Astrocyte of the cerebellum (primary cell): ENCODE measurements at regions not wholly inside any gene's neighbourhood (a gene's known extent, or its start where the extent isn't known, plus 50 kb on each side); places are given as distances from the start of the nearest gene placed in this dataset.
"Not testable (repeated sequence)": the region's sequence is repeated elsewhere in the genome, so short reads cannot be mapped to it uniquely, and the experiment has no call there.

Source experiments
- DNase-seq: peaks from one replicate; pipeline ENCODE4 v3.0.0-alpha.2; 2011; ENCODE audit warnings: low read depth
- H3K4me3 ChIP-seq: 2 replicates; pipeline ENCODE4 v1.5.1; 2011; ENCODE audit warnings: mild to moderate bottlenecking, low read depth, low read length, moderate library complexity
- in situ Hi-C: cut with HindIII; loops from 2 replicates; pipeline ENCODE4 v1.10.0; 2017; ENCODE audit warnings: low sequenced_read_pairs
- TF ChIP-seq, protein P1 (sequence below): IDR thresholded peaks from 2 replicates; pipeline ENCODE4 v1.5.1; 2012; ENCODE audit warnings: low read length, low read depth, moderate library complexity, mild to moderate bottlenecking; ENCODE audit errors: missing control alignments

DNA sequence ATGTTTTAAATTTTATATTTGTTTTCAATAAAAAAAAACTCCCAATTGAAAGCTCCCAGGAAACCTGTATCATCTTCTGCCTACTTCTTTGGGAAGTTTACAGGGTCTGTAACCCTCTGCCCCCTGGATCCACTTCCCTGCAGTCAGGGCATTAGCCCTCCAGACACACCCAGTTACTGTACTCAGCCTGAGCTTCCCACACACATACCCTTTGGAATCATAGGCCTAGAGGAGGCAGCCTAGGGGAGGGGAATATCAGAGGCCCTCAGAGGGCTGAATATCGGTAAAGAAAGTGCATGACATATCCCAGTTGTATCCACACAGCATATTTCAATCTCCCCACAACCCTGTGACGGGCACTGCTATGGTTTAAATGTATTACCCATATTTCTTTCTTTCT lies 56.2 kb upstream of the TFPI start:
- in situ Hi-C loops, H3K4me3 ChIP-seq, DNase-seq: not testable (repeated sequence)

DNA sequence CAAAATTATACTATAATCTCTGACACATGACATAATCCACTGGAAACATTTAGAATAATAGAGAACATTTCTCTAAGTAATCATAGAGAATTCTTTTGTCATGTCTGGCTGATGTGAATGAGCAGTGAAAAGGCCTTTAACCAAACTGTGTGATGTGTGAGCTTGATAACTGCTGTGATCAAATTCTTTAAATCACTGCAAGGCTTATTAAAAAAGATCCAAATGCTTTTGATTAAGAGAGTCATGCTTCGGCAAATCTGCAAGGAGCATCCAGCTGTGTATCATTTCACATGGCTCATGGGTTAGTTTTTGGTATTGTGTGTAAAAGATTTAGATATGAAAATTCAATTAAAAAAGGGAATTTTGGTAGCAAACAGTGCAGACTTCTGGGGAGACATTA lies 58.6 kb upstream of the TFPI start:
- no peak overlapping the region for H3K4me3 ChIP-seq
- in situ Hi-C loops: no loop called here
- TF ChIP-seq, protein P1, sequence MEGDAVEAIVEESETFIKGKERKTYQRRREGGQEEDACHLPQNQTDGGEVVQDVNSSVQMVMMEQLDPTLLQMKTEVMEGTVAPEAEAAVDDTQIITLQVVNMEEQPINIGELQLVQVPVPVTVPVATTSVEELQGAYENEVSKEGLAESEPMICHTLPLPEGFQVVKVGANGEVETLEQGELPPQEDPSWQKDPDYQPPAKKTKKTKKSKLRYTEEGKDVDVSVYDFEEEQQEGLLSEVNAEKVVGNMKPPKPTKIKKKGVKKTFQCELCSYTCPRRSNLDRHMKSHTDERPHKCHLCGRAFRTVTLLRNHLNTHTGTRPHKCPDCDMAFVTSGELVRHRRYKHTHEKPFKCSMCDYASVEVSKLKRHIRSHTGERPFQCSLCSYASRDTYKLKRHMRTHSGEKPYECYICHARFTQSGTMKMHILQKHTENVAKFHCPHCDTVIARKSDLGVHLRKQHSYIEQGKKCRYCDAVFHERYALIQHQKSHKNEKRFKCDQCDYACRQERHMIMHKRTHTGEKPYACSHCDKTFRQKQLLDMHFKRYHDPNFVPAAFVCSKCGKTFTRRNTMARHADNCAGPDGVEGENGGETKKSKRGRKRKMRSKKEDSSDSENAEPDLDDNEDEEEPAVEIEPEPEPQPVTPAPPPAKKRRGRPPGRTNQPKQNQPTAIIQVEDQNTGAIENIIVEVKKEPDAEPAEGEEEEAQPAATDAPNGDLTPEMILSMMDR: no peak
- no peak for DNase-seq

DNA sequence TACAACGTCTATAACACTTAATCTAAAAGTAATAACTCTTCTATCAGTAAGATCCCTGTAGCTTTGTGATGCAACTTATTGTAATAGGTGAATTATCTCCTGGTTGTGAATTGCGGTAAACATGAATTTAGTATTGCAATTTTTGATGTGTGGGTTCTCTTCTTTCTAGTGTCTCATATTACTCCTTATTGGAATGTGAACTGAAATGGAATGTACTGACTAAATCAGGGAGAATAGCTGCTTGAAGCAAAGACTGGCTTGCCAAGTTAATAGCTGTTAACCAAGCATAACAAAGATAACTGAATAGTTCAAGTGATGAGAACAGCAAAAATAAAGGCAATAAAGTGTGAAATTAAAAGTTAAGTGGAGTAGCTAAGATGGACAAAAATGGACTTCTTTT lies 60.5 kb upstream of the TFPI start:
- DNase-seq: peak; percentile 34
- no peak overlapping the region for H3K4me3 ChIP-seq
- in situ Hi-C loops: no loop called here
- TF ChIP-seq, protein P1: no peak

DNA sequence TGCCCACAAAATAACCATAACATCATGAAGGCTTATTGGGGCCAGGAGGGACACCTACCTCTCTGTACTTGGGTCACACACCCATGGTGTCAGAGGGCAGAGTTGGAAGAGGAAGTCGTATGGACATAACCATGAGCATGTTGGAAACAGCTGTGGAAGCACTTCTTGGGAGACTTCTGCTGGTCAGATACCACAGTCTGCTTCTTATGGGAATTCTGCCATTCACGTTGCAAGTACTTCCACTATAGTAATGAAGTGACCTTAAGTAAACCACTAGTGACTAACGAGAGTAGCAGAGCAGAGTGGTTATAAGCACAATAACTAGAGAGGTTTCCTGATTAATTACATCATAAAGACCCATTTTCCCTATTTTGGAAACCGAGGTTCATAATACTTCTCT lies 61.1 kb upstream of the TFPI start:
- DNase-seq: no peak
- in situ Hi-C loops: no loop called here
- no peak overlapping the region for H3K4me3 ChIP-seq
- TF ChIP-seq, protein P1: no peak

DNA sequence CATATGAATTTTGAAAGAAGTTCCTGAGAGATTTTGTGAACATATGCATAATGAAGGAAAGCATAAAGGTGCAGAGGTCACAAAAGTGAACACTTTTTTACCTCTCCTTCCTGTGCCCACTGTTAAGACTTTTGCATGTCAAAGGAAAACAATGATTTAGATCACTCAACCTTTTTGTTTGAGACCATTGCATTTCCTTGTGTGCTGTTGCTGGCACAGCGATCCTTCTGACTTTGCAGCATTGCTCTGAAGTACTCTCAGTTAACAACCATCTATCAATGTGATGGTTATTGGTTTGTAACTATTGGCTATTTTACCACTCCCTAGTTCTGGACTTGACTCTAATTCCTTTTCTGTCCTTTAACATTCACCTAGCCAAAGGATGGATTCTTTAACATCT lies 61.7 kb upstream of the TFPI start:
- in situ Hi-C loops: no loop called here
- DNase-seq: no peak

DNA sequence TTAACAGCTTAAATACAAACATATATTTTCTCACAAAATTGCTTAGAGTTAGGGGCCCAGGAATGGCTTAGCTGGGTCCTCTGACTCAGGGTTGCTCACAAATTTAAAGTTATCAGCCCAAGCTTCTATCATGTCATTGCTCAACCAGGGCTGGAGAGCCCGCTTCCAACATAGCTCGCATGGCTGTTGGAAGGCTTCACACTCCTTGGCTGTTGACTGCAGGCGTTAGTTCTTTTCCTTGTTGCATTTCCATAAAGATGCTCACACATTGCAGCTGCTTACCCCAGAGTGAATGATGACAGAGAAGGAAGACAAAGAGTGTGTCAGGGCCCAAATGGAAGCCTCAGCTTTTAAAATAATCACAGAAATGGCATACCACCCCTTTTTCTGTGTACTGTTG lies 62.9 kb upstream of the TFPI start:
- TF ChIP-seq, protein P1: no peak
- no peak for DNase-seq
- H3K4me3 ChIP-seq: no peak overlapping the region
- in situ Hi-C loops: no loop called here

More for the DNA sequence above, 61.7 kb upstream of the TFPI start:
- TF ChIP-seq, protein P1: no peak
- H3K4me3 ChIP-seq: no peak overlapping the region

DNA sequence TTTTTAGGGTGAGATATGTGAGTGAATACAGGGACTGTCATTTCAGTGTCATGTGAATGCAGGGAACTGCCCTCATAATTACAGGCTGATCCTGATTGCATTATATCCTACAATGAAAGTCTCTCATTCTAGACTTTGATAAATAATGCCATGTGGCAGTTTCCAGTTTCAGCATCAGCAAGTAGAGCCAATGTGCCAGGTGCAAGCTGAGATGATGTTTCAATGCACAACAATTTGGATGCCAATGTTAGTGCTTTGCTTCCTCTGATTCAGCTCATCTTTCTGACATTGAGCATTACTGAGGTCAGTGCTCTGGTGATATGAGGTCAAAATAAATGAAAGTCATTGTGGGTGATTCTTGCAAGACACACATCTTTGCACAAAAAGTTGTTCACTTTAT lies 63.7 kb upstream of the TFPI start:
- DNase-seq: no peak
- no peak overlapping the region for H3K4me3 ChIP-seq
- in situ Hi-C loops: no loop called here
- TF ChIP-seq, protein P1: no peak
